AG09309 (cell line): ENCODE measurements at regions not wholly inside any gene's neighbourhood (a gene's known extent, or its start where the extent isn't known, plus 50 kb on each side); places are given as distances from the start of the nearest gene placed in this dataset.

Experiments
- DNase-seq: peaks from one replicate; pipeline ENCODE4 v3.0.0-alpha.2; 2010; ENCODE audit warnings: low read depth
- H3K4me3 ChIP-seq: 2 replicates; pipeline ENCODE4 v1.5.1; 2011; ENCODE audit warnings: mild to moderate bottlenecking, low read depth, low read length, moderate library complexity; ENCODE audit not compliant: control insufficient read depth
- TF ChIP-seq, protein P1 (sequence below): IDR thresholded peaks from 2 replicates; pipeline ENCODE4 v1.5.1; 2011; ENCODE audit warnings: mild to moderate bottlenecking, low read depth, low read length, inconsistent platforms; ENCODE audit not compliant: insufficient read depth, control insufficient read depth; ENCODE audit errors: missing control alignments

DNA sequence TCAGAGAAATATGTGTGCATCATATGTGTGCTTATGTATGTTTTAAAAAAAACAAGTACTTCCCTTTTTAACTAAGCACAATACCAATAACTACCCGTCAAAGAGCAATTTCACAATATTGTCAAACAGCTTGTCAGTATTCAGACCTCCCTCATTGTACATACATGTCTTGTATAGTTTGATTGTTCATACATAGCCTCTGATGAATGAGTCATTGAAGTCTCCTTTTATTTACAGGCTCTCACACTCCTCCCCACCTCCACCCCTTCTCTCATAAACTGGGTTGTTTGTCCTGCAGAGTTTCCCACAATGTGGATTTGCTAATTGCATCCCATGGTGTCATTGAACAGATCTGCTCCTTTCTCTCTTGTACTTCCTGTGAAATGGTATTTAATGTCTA, 132.8 kb upstream of the L3MBTL4 start:
- TF ChIP-seq, protein P1, sequence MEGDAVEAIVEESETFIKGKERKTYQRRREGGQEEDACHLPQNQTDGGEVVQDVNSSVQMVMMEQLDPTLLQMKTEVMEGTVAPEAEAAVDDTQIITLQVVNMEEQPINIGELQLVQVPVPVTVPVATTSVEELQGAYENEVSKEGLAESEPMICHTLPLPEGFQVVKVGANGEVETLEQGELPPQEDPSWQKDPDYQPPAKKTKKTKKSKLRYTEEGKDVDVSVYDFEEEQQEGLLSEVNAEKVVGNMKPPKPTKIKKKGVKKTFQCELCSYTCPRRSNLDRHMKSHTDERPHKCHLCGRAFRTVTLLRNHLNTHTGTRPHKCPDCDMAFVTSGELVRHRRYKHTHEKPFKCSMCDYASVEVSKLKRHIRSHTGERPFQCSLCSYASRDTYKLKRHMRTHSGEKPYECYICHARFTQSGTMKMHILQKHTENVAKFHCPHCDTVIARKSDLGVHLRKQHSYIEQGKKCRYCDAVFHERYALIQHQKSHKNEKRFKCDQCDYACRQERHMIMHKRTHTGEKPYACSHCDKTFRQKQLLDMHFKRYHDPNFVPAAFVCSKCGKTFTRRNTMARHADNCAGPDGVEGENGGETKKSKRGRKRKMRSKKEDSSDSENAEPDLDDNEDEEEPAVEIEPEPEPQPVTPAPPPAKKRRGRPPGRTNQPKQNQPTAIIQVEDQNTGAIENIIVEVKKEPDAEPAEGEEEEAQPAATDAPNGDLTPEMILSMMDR, result no peak
- no peak overlapping the region for H3K4me3 ChIP-seq
- DNase-seq, result no peak

GRCh38 chr18:6553234-6553900, 138.7 kb upstream of the L3MBTL4 start:
- DNase-seq, result no peak
- TF ChIP-seq, protein P1, result no peak
- H3K4me3 ChIP-seq, result no peak overlapping the region

DNA sequence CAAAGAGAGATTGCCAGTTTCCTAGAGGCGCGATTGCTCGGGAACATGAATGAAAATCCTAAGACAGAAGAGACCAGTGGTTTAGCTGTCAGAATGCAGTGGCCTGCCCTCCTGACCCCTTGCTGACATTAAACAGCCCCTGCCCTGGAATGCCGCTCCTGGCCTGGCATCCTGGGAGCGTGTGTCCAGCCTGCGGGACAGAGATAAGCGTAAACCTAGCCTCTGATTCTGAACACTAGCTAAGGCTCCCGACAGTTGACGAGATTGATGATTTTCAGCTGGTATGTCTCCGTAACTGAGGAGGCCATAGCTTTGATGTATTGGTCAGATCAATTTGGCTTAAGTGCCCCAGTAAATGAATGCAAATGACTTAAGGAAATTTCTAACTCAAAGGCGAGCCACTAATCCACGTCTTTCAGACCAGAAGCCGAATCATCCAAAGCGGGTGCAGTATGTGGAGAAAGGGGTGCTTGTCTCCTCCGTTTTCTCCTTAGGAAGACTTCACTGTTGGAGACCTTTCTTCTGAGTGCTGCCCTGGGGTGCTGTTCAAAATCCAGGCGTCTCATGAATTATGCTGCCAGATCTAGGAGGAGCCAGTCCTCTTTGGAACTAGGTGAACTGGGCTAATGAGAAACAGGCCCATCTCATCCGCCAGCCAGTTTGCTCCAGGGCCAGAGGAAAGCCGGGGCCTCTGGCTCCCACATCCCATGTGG, 142.5 kb upstream of the L3MBTL4 start:
- TF ChIP-seq, protein P1, result no peak

DNA sequence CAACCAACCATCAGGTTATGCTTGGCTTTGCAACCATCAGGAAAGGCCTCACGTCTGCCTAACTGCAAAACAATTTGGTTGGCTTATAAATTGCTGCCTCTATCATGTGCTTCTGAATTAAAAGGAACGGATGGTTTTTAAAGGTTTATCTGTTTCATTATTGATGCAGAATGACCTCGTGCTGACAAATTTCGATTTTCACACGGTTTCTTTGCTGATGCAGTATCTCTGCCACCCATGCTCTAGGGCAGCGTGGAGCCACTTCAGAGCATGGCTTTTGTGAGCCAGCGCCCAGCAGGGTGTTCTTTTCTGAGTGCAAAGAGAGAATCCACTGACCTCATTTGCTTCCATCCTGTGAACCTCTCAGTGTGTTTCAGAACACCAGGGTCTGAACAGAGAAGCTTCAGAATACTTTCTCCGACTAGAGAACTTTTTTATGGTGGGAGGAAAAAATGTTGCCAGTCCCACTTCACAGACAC, 143.1 kb upstream of the L3MBTL4 start:
- TF ChIP-seq, protein P1, result no peak
- no peak for DNase-seq
- H3K4me3 ChIP-seq, result no peak overlapping the region

More for the DNA sequence above, 142.5 kb upstream of the L3MBTL4 start:
- H3K4me3 ChIP-seq, result no peak overlapping the region
- DNase-seq, result no peak

DNA sequence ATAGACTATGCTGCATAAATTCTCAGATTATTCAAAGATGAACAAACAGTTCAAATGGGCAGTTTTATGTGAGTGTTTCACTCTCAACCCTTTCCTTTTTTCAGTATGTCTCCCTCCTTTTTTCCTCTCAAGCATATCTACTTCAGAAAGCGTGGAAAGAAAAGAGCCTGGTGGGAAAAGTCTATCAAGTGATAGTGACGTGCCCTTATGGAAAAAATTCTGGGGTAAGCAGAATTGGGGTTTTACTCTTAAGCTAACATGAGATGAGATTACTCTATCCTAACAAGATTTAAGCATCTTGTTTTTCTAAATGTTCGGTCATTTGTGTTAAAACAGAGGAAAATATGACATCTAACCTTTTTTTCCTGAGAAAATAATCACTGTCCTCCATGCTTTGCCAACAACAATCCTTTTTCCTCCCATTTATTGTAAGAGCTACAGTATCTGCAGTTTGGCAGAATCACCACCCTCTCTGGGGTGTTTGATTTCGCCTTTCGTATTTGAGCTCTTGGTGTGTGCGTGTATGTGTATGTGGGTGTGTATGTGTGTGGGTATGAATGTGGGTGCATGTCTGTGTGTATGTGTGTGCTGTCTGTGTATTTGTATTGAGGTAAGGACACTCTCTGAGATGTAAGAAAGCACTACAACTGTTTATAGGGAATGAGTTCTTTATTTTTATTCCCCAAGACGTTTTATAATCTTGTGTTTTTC, 143.9 kb upstream of the L3MBTL4 start:
- no peak for DNase-seq

DNA sequence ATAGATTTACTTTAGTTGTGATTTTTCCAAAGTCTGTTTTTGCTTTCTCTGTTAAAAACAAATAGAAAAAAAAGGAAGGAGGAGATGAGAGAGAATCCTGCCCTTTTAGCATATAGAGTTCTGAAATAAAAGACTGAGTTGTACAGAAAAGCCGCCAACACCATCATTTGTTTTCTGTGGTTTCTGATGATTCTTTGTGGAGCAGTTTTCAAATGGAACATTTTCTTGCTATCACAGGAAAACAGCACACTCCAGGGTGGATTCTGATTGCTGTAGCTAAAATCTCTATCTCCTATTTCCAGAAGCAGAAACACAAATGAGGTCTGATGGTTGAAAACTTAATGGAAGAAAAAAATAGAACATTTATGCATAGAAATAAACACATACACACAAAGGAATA, 144.6 kb upstream of the L3MBTL4 start:
- no peak overlapping the region for H3K4me3 ChIP-seq
- DNase-seq, result no peak
- TF ChIP-seq, protein P1, result no peak

More for the DNA sequence above, 143.9 kb upstream of the L3MBTL4 start:
- no peak overlapping the region for H3K4me3 ChIP-seq
- TF ChIP-seq, protein P1, result no peak
